Sigmoid colon (tissue), 6 donors: ENCODE measurements at regions not wholly inside any gene's neighbourhood (a gene's known extent, or its start where the extent isn't known, plus 50 kb on each side); places are given as distances from the start of the nearest gene placed in this dataset.
"Not testable (repeated sequence)": the region's sequence is repeated elsewhere in the genome, so short reads cannot be mapped to it uniquely, and the experiment has no call there.

Source experiments
- DNase-seq: peaks from one replicate; pipeline ENCODE4 v3.0.0-alpha.2; 2019
- H3K27ac ChIP-seq, 4 donors: fragments of 200-600 bp; sonication (generic); one replicate each; pipeline ENCODE4 v1.5.1; 2016 to 2019; ENCODE audit warnings: mild to moderate bottlenecking in 1 of 4
- H3K27me3 ChIP-seq, 3 donors: fragments of 200-600 bp; sonication (generic); one replicate each; pipeline ENCODE4 v1.5.1; 2019; ENCODE audit warnings: mild to moderate bottlenecking in 1 of 3
- H3K36me3 ChIP-seq, 4 donors: fragments of 200-600 bp; sonication (generic); one replicate each; pipeline ENCODE4 v1.5.1; 2016 to 2019
- H3K4me1 ChIP-seq, 4 donors: fragments of 200-600 bp; sonication (generic); one replicate each; pipeline ENCODE4 v1.5.1; 2017 to 2019
- H3K4me3 ChIP-seq, 4 donors: fragments of 200-600 bp; sonication (generic); one replicate each; pipeline ENCODE4 v1.5.1; 2017 to 2019; ENCODE audit warnings: mild to moderate bottlenecking in 2 of 4, moderate library complexity in 1 of 4
- H3K9me3 ChIP-seq, 4 donors: fragments of 200-600 bp in 3 of 4; sonication (generic) in 3 of 4; one replicate each; pipeline versions ENCODE4 v1.5.1 to v1.6.1; 2013 to 2019
- CTCF ChIP-seq, 4 experiments: fragments of 450-650 bp in 3 of 4; fragments of 200-600 bp in 1 of 4; IDR thresholded peaks; one replicate each; pipeline ENCODE4 v1.5.1; 2016 to 2019; ENCODE audit warnings: antibody characterized with exemption in 4 of 4, mild to moderate bottlenecking in 3 of 4, moderate library complexity in 2 of 4
- EP300 ChIP-seq, 4 donors: sonication (generic); formaldehyde crosslinking; IDR thresholded peaks; one replicate each; pipeline ENCODE4 v1.6.1; 2017; ENCODE audit warnings: antibody characterized with exemption in 4 of 4
- POLR2A ChIP-seq, 2 donors: fragments of 450-650 bp; IDR thresholded peaks; one replicate each; pipeline ENCODE4 v1.6.1; 2016; ENCODE audit warnings: antibody characterized with exemption in 2 of 2, mild to moderate bottlenecking in 2 of 2, moderate library complexity in 2 of 2
- POLR2AphosphoS5 ChIP-seq, 4 donors: sonication (generic); formaldehyde crosslinking; IDR thresholded peaks; one replicate each; pipeline ENCODE4 v1.6.1; 2017; ENCODE audit warnings: antibody characterized with exemption in 4 of 4
- WGBS, 2 donors: extraction: QIAGEN DNeasy Blood & Tissue Kit; methylation state at CpG; one replicate each; pipeline ENCODE4 v1.1.7; 2013; 5-methylcytosine and 5-hydroxymethylcytosine counted together
- intact Hi-C: fragments of 100-400 bp; cut with DNase I; formaldehyde crosslinking; loops from one replicate; pipeline ENCODE4 v1.15.1; 2023
- donor health status: healthy with polysubstance abuse.
- donor health status: healthy.

GRCh38 chr3:181919375-181919774, 207.7 kb downstream of the SOX2 start:
- TF ChIP-seq EP300 (IDR thresholded peaks at IDR 0.05) (no peak), POLR2A (IDR thresholded peaks at IDR 0.05) (no peak), CTCF (IDR thresholded peaks at IDR 0.05) (no peak), POLR2AphosphoS5 (IDR thresholded peaks at IDR 0.05) (no peak)
- 20 to 76% methylated on average over 1 of the region's 1 CpG for WGBS, 2 donors
- DNase-seq, result no peak
- Histone ChIP-seq H3K4me3 (no peak overlapping the region), H3K4me1 (no peaks in the 10 kb centered on the region), H3K27ac (no peak overlapping the region), H3K27me3 (no peaks in the 10 kb centered on the region), H3K9me3 (no peaks in the 10 kb centered on the region), H3K36me3 (no peaks in the 10 kb centered on the region)
- intact Hi-C loops, result no loop called here

GRCh38 chr3:181920409-181920808, 208.7 kb downstream of the SOX2 start:
- Histone ChIP-seq H3K27me3 (no peaks in the 10 kb centered on the region), H3K36me3 (no peaks in the 10 kb centered on the region), H3K9me3 (no peaks in the 10 kb centered on the region), H3K27ac (no peak overlapping the region), H3K4me1 (no peaks in the 10 kb centered on the region), H3K4me3 (no peak overlapping the region)
- intact Hi-C loops, result no loop called here
- TF ChIP-seq POLR2AphosphoS5 (IDR thresholded peaks at IDR 0.05) (no peak), POLR2A (IDR thresholded peaks at IDR 0.05) (no peak), EP300 (IDR thresholded peaks at IDR 0.05) (no peak), CTCF (IDR thresholded peaks at IDR 0.05) (no peak)
- no peak for DNase-seq
- 57 to 69% methylated on average over 3 of the region's 3 CpGs for WGBS, 2 donors

GRCh38 chr3:181921220-181921619, 209.5 kb downstream of the SOX2 start:
- 68 to 84% methylated on average over 2 of the region's 2 CpGs for WGBS, 2 donors
- H3K27me3 ChIP-seq, result no peaks in the 10 kb centered on the region
- no peaks in the 10 kb centered on the region for H3K4me1 ChIP-seq
- TF ChIP-seq CTCF (IDR thresholded peaks at IDR 0.05), result no peak
- TF ChIP-seq POLR2AphosphoS5 (IDR thresholded peaks at IDR 0.05), result no peak
- TF ChIP-seq EP300 (IDR thresholded peaks at IDR 0.05), result no peak
- TF ChIP-seq POLR2A (IDR thresholded peaks at IDR 0.05), result no peak
- DNase-seq, result no peak
- peaks cover 0 to 2% (median 0%) of the 10 kb centered on the region in 4 donors for H3K9me3 ChIP-seq
- H3K27ac ChIP-seq, result no peak overlapping the region
- intact Hi-C loops, result no loop called here
- H3K4me3 ChIP-seq, result no peak overlapping the region
- no peaks in the 10 kb centered on the region for H3K36me3 ChIP-seq

GRCh38 chr3:181925841-181926240, 214.1 kb downstream of the SOX2 start:
- H3K36me3 ChIP-seq, DNase-seq, intact Hi-C loops, H3K9me3 ChIP-seq, H3K27ac ChIP-seq, H3K4me1 ChIP-seq, H3K27me3 ChIP-seq, H3K4me3 ChIP-seq: not testable (repeated sequence)
- WGBS, 2 donors, result 94 to 95% methylated on average over 34 of the region's 34 CpGs

- Histone ChIP-seq H3K27ac (no peak overlapping the region), H3K4me1 (no peaks in the 10 kb centered on the region), H3K27me3 (no peaks in the 10 kb centered on the region), H3K4me3 (no peak overlapping the region), H3K36me3 (no peaks in the 10 kb centered on the region), H3K9me3 (peaks cover 0 to 2% (median 0%) of the 10 kb centered on the region in 4 donors)
- DNase-seq, result no peak
- intact Hi-C loops, result no loop called here
- WGBS, 2 donors, result 83% methylated on average over 5 of the region's 5 CpGs
- TF ChIP-seq CTCF (IDR thresholded peaks at IDR 0.05), result no peak
- no peak for TF ChIP-seq POLR2A (IDR thresholded peaks at IDR 0.05)
- TF ChIP-seq POLR2AphosphoS5 (IDR thresholded peaks at IDR 0.05), result no peak
- TF ChIP-seq EP300 (IDR thresholded peaks at IDR 0.05), result no peak
Measured at GRCh38 chr3:181929501-181929900, 217.8 kb downstream of the SOX2 start.
